HCT116 (cell line): ENCODE measurements at regions not wholly inside any gene's neighbourhood (a gene's known extent, or its start where the extent isn't known, plus 50 kb on each side); places are given as distances from the start of the nearest gene placed in this dataset.

Experiments
- ATAC-seq: fragments of 200-7000 bp; cut with Tn5 transposase; 2 replicates; pipeline ENCODE4 v1.9.1; 2020; ENCODE audit warnings: mild to moderate bottlenecking, moderate library complexity
- BruUV-seq: library from RNA; stranded (reverse); fragments of 400-500 nt; replicated peaks from 2 replicates; lab custom pipeline; 2021; lab: Mats Ljungman, UMichigan
- CTCF ChIA-PET: fragments of 300-600 bp; sonication (Branson Sonifier 250); formaldehyde crosslinking; loops from one replicate; lab custom pipeline; 2021; ENCODE audit warnings: antibody characterized with exemption; lab: Charles Lee
- POLR2A ChIA-PET: fragments of 300-600, 350-600 bp; sonication (Branson Sonifier 250); formaldehyde crosslinking; loops from one replicate; lab custom pipeline; 2021; ENCODE audit warnings: antibody characterized with exemption; lab: Charles Lee
- RAD21 ChIA-PET, 2 experiments: fragments of 300-600 bp; sonication (Branson Sonifier 250); formaldehyde crosslinking; loops; one replicate each; lab custom pipeline; 2023; ENCODE audit warnings: low total read pairs in 2 of 2; ENCODE audit not compliant: uncharacterized antibody in 2 of 2, unreplicated experiment in 2 of 2, low non-redundant PET in 1 of 2; lab: Charles Lee
- DNase-seq: peaks from one replicate; pipeline ENCODE4 v3.0.0-alpha.2; 2010; ENCODE audit warnings: low read depth, low spot score
- H2AFZ ChIP-seq: fragments of 200-600 bp; shearing (Covaris generic), sonication (generic); 2 replicates; pipeline ENCODE4 v1.6.1; 2017; ENCODE audit warnings: low read depth, mixed run types, mixed read lengths, antibody characterized with exemption, low read length; ENCODE audit not compliant: poor library complexity, severe bottlenecking
- H3K27ac ChIP-seq: 2 replicates; pipeline ENCODE4 v1.5.1; 2012; ENCODE audit warnings: low read depth, low read length
- H3K27me3 ChIP-seq: fragments of 200-600 bp; sonication (generic); 2 replicates; pipeline ENCODE4 v1.6.1; 2016; ENCODE audit warnings: mixed run types, low read length, mixed read lengths; ENCODE audit not compliant: insufficient read depth
- H3K36me3 ChIP-seq, 2 experiments: fragments of 200-500 bp in 1 of 2; fragments of 200-600 bp in 1 of 2; sonication (Bioruptor generic) in 1 of 2; sonication (generic) in 1 of 2; 2 replicates each; pipeline versions ENCODE4 v1.5.1 to v1.6.1; 2014 to 2016; ENCODE audit warnings: low read length in 2 of 2, inconsistent platforms in 1 of 2, mixed read lengths in 1 of 2, mixed run types in 1 of 2; ENCODE audit not compliant: insufficient read depth in 2 of 2, control insufficient read depth in 1 of 2
- H3K4me1 ChIP-seq, 2 experiments: fragments of 200-600 bp in 1 of 2; sonication (generic) in 1 of 2; 2 replicates each; pipeline versions ENCODE4 v1.5.1 to v1.6.1; 2012 to 2017; ENCODE audit warnings: low read length in 2 of 2, inconsistent platforms in 1 of 2, mild to moderate bottlenecking in 1 of 2, mixed read lengths in 1 of 2, mixed run types in 1 of 2, moderate library complexity in 1 of 2; ENCODE audit not compliant: insufficient read depth in 2 of 2, control insufficient read depth in 1 of 2
- H3K4me2 ChIP-seq: fragments of 200-600 bp; sonication (generic); 2 replicates; pipeline ENCODE4 v1.6.1; 2017; ENCODE audit warnings: mixed run types, low read length, mixed read lengths
- H3K4me3 ChIP-seq, 2 experiments: fragments of 200-600 bp in 1 of 2; sonication (generic) in 1 of 2; replicated peaks in 1 of 2; 2 replicates each; pipeline ENCODE4 v1.5.1; 2011 to 2016; ENCODE audit warnings: low read length in 2 of 2, control low read depth in 1 of 2, low read depth in 1 of 2, mild to moderate bottlenecking in 1 of 2, mixed read lengths in 1 of 2, mixed run types in 1 of 2
- H3K79me2 ChIP-seq: fragments of 200-600 bp; sonication (generic); 2 replicates; pipeline ENCODE4 v1.6.1; 2017; ENCODE audit warnings: mild to moderate bottlenecking, mixed run types, low read length, moderate library complexity, mixed read lengths; ENCODE audit not compliant: insufficient read depth
- H3K9ac ChIP-seq: fragments of 200-600 bp; sonication (generic); 2 replicates; pipeline ENCODE4 v1.6.1; 2016; ENCODE audit warnings: low read length, mixed read lengths
- H3K9me2 ChIP-seq: fragments of 200-600 bp; sonication (generic), shearing (Covaris generic); 2 replicates; pipeline ENCODE4 v1.6.1; 2017; ENCODE audit warnings: mixed run types, mild to moderate bottlenecking, moderate library complexity; ENCODE audit not compliant: insufficient read depth
- H3K9me3 ChIP-seq, 2 experiments: fragments of 200-500 bp in 1 of 2; fragments of 200-600 bp in 1 of 2; sonication (Bioruptor generic) in 1 of 2; sonication (generic) in 1 of 2; 2 replicates each; pipeline ENCODE4 v1.6.1; 2014 to 2017; ENCODE audit warnings: low read length in 2 of 2, mixed read lengths in 2 of 2, inconsistent platforms in 1 of 2, low read depth in 1 of 2, mild to moderate bottlenecking in 1 of 2, mixed run types in 1 of 2, moderate library complexity in 1 of 2; ENCODE audit not compliant: control insufficient read depth in 1 of 2, insufficient read depth in 1 of 2
- H4K20me1 ChIP-seq: fragments of 200-600 bp; sonication (generic), shearing (Covaris generic); 2 replicates; pipeline ENCODE4 v1.6.1; 2017; ENCODE audit warnings: mixed run types, mild to moderate bottlenecking, moderate library complexity; ENCODE audit not compliant: insufficient read depth
- CBX3 ChIP-seq: IDR thresholded peaks from 2 replicates; pipeline ENCODE4 v1.6.1; 2012; ENCODE audit warnings: low read depth
- CEBPB ChIP-seq: IDR thresholded peaks from 2 replicates; pipeline ENCODE4 v1.6.1; 2012; ENCODE audit warnings: low read depth
- EGR1 ChIP-seq: IDR thresholded peaks from 2 replicates; pipeline ENCODE4 v1.6.1; 2012; ENCODE audit warnings: low read depth
- ELF1 ChIP-seq: IDR thresholded peaks from 2 replicates; pipeline ENCODE4 v1.6.1; 2012; ENCODE audit warnings: low read depth, borderline replicate concordance
- EZH2 ChIP-seq: fragments of 200-600 bp; sonication (generic); IDR thresholded peaks from 2 replicates; pipeline ENCODE4 v1.6.1; 2017; ENCODE audit warnings: antibody characterized with exemption, mixed run types
- EZH2phosphoT487 ChIP-seq: fragments of 200-600 bp; IDR thresholded peaks from 2 replicates; pipeline ENCODE4 v1.6.1; 2018; ENCODE audit warnings: antibody characterized with exemption, borderline replicate concordance
- FOSL1 ChIP-seq: IDR thresholded peaks from 2 replicates; pipeline ENCODE4 v1.6.1; 2012; ENCODE audit warnings: low read depth
- JUND ChIP-seq: IDR thresholded peaks from 2 replicates; pipeline ENCODE4 v1.6.1; 2012
- MAX ChIP-seq: IDR thresholded peaks from 2 replicates; pipeline ENCODE4 v1.6.1; 2012
- POLR2A ChIP-seq: IDR thresholded peaks from 2 replicates; pipeline ENCODE4 v1.7.0; 2011; ENCODE audit warnings: borderline replicate concordance; ENCODE audit not compliant: insufficient read depth, insufficient read length; ENCODE audit errors: extremely low read depth
- POLR2AphosphoS5 ChIP-seq: IDR thresholded peaks from 2 replicates; pipeline ENCODE4 v1.6.1; 2011; ENCODE audit warnings: mild to moderate bottlenecking, low read depth, low read length, moderate library complexity
- RAD21 ChIP-seq: IDR thresholded peaks from 2 replicates; pipeline ENCODE4 v1.6.1; 2012; ENCODE audit warnings: low read depth, mild to moderate bottlenecking
- REST ChIP-seq: IDR thresholded peaks from 2 replicates; pipeline ENCODE4 v1.6.1; 2012; ENCODE audit warnings: low read depth
- SP1 ChIP-seq: IDR thresholded peaks from 2 replicates; pipeline ENCODE4 v1.6.1; 2012; ENCODE audit warnings: low read depth
- YY1 ChIP-seq: IDR thresholded peaks from 2 replicates; pipeline ENCODE4 v1.6.1; 2011; ENCODE audit warnings: low read length, low read depth, moderate library complexity, mild to moderate bottlenecking; ENCODE audit not compliant: insufficient replicate concordance; ENCODE audit errors: extremely low read depth
- ZBTB33 ChIP-seq: IDR thresholded peaks from 2 replicates; pipeline ENCODE4 v1.6.1; 2011; ENCODE audit warnings: mild to moderate bottlenecking, low read length, moderate library complexity; ENCODE audit not compliant: insufficient replicate concordance; ENCODE audit errors: extremely low read depth
- intact Hi-C: fragments of 100-400 bp; cut with micrococcal nuclease; formaldehyde crosslinking; loops from 2 replicates; pipeline ENCODE4 v1.10.0; 2022

- Histone ChIP-seq H3K9me3 (no peaks in the 10 kb centered on the region), H3K4me1 (no peaks in the 10 kb centered on the region), H3K27me3 (peaks cover 4% of the 10 kb centered on the region; the same call in 1 of the 2 replicates), H3K4me2 (no peak overlapping the region), H3K4me3 (no peak overlapping the region), H3K79me2 (no peaks in the 10 kb centered on the region), H3K9me2 (no peaks in the 10 kb centered on the region), H3K36me3 (no peaks in the 10 kb centered on the region), H4K20me1 (no peaks in the 10 kb centered on the region), H3K9ac (no peak overlapping the region), H3K27ac (no peak overlapping the region), H2AFZ (no peak overlapping the region)
- ChIA-PET RAD21 (no interaction called here), CTCF (no interaction called here), POLR2A (no interaction called here)
- intact Hi-C loops: no loop called here
- DNase-seq (no peak), ATAC-seq (no peak)
- TF ChIP-seq POLR2AphosphoS5 (no peak), POLR2A (no peak), CEBPB (no peak), MAX (no peak), JUND (no peak), SP1 (no peak), EZH2phosphoT487 (no peak), CBX3 (no peak)
- no TSS peak for BruUV-seq
Observed at GRCh38 chr17:65446838-65447526, 114.5 kb downstream of the AXIN2 start.

- Histone ChIP-seq H3K27ac (no peak overlapping the region), H3K4me2 (no peak overlapping the region), H3K36me3 (no peaks in the 10 kb centered on the region), H3K9me3 (no peaks in the 10 kb centered on the region), H3K9me2 (no peaks in the 10 kb centered on the region), H4K20me1 (no peaks in the 10 kb centered on the region), H3K79me2 (no peaks in the 10 kb centered on the region), H3K4me1 (no peaks in the 10 kb centered on the region), H3K27me3 (peaks cover 4% of the 10 kb centered on the region; the same call in 1 of the 2 replicates), H3K4me3 (no peak overlapping the region), H3K9ac (no peak overlapping the region), H2AFZ (no peak overlapping the region)
- intact Hi-C loops: no loop called here
- BruUV-seq: no TSS peak
- ChIA-PET POLR2A (no interaction called here), RAD21 (no interaction called here), CTCF (no interaction called here)
- no peak for DNase-seq
- no peak for ATAC-seq
- TF ChIP-seq POLR2AphosphoS5 (no peak), YY1 (no peak), RAD21 (no peak), ZBTB33 (no peak), EZH2phosphoT487 (no peak), EZH2 (no peak), EGR1 (no peak), REST (no peak), ELF1 (no peak), FOSL1 (no peak), CEBPB (no peak)
Observed at GRCh38 chr17:65446043-65446442, 115.4 kb downstream of the AXIN2 start.
